ENCODE measurements at regions not wholly inside any gene's neighbourhood (a gene's known extent, or its start where the extent isn't known, plus 50 kb on each side); places are given as distances from the start of the nearest gene placed in this dataset.

GRCh38 chr1:61597601-61598000 is 127.3 kb downstream of the TM2D1 start:
- ChIA-PET POLR2A (no interaction called here), CTCF (interaction anchor here (0.9 to 2.6 kb wide), 2 partner anchors 9 to 749 kb away, joined by 3 to 13 read pairs; no protein-coding TSS in a partner anchor)
- H3K27me3 ChIP-seq (ENCODE audit: control insufficient read depth, insufficient read depth, low read length), result no peaks in the 10 kb centered on the region
- no peak overlapping the region for H3K4me3 ChIP-seq (ENCODE audit: low read depth, low read length)
- H3K27ac ChIP-seq (ENCODE audit: low read depth, low read length), result no peak overlapping the region
- TF ChIP-seq CTCF (IDR thresholded peaks at IDR 0.05; ENCODE audit: low read depth, low read length), result no peak
- no peaks in the 10 kb centered on the region for H3K9me3 ChIP-seq (ENCODE audit: control insufficient read depth, insufficient read depth, low read length)
- no peak for DNase-seq (ENCODE audit: low read depth, low spot score)

GRCh38 chr1:61593331-61593730 is 131.6 kb downstream of the TM2D1 start:
- Histone ChIP-seq H3K9me3 (ENCODE audit: control insufficient read depth, insufficient read depth, low read length) (no peaks in the 10 kb centered on the region), H3K27me3 (ENCODE audit: control insufficient read depth, insufficient read depth, low read length) (peaks cover 2% of the 10 kb centered on the region), H3K27ac (ENCODE audit: low read depth, low read length) (no peak overlapping the region), H3K4me3 (ENCODE audit: low read depth, low read length) (no peak overlapping the region)
- ChIA-PET POLR2A (no interaction called here), CTCF (no interaction called here)
- no peak for TF ChIP-seq CTCF (IDR thresholded peaks at IDR 0.05; ENCODE audit: low read depth, low read length)
- no peak for DNase-seq (ENCODE audit: low read depth, low spot score)

GRCh38 chr1:61591351-61591750 is 133.6 kb downstream of the TM2D1 start:
- CTCF ChIA-PET, result interaction anchor here (3.3 to 3.9 kb wide), 2 partner anchors 260 to 613 kb away, joined by 22 read pairs; no protein-coding TSS in a partner anchor
- Histone ChIP-seq H3K27me3 (ENCODE audit: control insufficient read depth, insufficient read depth, low read length) (peaks cover 2% of the 10 kb centered on the region), H3K4me3 (ENCODE audit: low read depth, low read length) (no peak overlapping the region), H3K9me3 (ENCODE audit: control insufficient read depth, insufficient read depth, low read length) (no peaks in the 10 kb centered on the region), H3K27ac (ENCODE audit: low read depth, low read length) (no peak overlapping the region)
- DNase-seq (ENCODE audit: low read depth, low spot score), result no peak
- no peak for TF ChIP-seq CTCF (IDR thresholded peaks at IDR 0.05; ENCODE audit: low read depth, low read length)
- POLR2A ChIA-PET, result no interaction called here

GRCh38 chr1:61588736-61589672 is 135.9 kb downstream of the TM2D1 start:
- TF ChIP-seq CTCF (IDR thresholded peaks at IDR 0.05; ENCODE audit: low read depth, low read length), result peak; percentile 83
- peaks cover 2% of the 10 kb centered on the region for H3K27me3 ChIP-seq (ENCODE audit: control insufficient read depth, insufficient read depth, low read length)
- ChIA-PET POLR2A (interaction anchor here (0.6 kb wide), 1 partner anchor 206 kb away, joined by 11 read pairs; no protein-coding TSS in a partner anchor), CTCF (interaction anchor here (0.6 to 3.9 kb wide), 29 partner anchors 9 to 1308 kb away, joined by 3 to 22 read pairs (median 4); no protein-coding TSS in a partner anchor)
- DNase-seq (ENCODE audit: low read depth, low spot score), result peak; percentile 6
- no peak overlapping the region for H3K4me3 ChIP-seq (ENCODE audit: low read depth, low read length)
- no peak overlapping the region for H3K27ac ChIP-seq (ENCODE audit: low read depth, low read length)
- H3K9me3 ChIP-seq (ENCODE audit: control insufficient read depth, insufficient read depth, low read length), result no peaks in the 10 kb centered on the region

- CTCF ChIA-PET, result interaction anchor here (0.5 kb wide), 1 partner anchor 653 kb away, joined by 3 read pairs; no protein-coding TSS in a partner anchor
- POLR2A ChIA-PET, result no interaction called here
- H3K4me3 ChIP-seq (ENCODE audit: low read depth, low read length), result no peak overlapping the region
- TF ChIP-seq CTCF (IDR thresholded peaks at IDR 0.05; ENCODE audit: low read depth, low read length), result no peak
- no peak overlapping the region for H3K27ac ChIP-seq (ENCODE audit: low read depth, low read length)
- H3K9me3 ChIP-seq (ENCODE audit: control insufficient read depth, insufficient read depth, low read length), result no peaks in the 10 kb centered on the region
- no peaks in the 10 kb centered on the region for H3K27me3 ChIP-seq (ENCODE audit: control insufficient read depth, insufficient read depth, low read length)
- no peak for DNase-seq (ENCODE audit: low read depth, low spot score)
These were observed 139.2 kb downstream of the TM2D1 start for GRCh38 chr1:61585714-61586113.
